ENCODE measurements at regions not wholly inside any gene's neighbourhood (a gene's known extent, or its start where the extent isn't known, plus 50 kb on each side); places are given as distances from the start of the nearest gene placed in this dataset.

- TF ChIP-seq CTCF (IDR thresholded peaks at IDR 0.05; ENCODE audit: poor library complexity) (no peak), EZH2phosphoT487 (IDR thresholded peaks at IDR 0.05; ENCODE audit: low read depth, severe bottlenecking, unreplicated experiment) (no peak)
Observed at GRCh38 chr2:74763962-74764428, 69.9 kb upstream of the HK2 start.
